GM18873 (cell line): ENCODE measurements at regions not wholly inside any gene's neighbourhood (a gene's known extent, or its start where the extent isn't known, plus 50 kb on each side); places are given as distances from the start of the nearest gene placed in this dataset.
"Not testable (repeated sequence)": the region's sequence is repeated elsewhere in the genome, so short reads cannot be mapped to it uniquely, and the experiment has no call there.

Experiments used
- ATAC-seq: cut with Tn5 transposase; IDR thresholded peaks from one replicate; pipeline ENCODE4 v1.9.1; 2021; ENCODE audit warnings: mild to moderate bottlenecking, moderate library complexity, moderate number of reproducible peaks; ENCODE audit not compliant: unreplicated experiment, low FRiP score

DNA sequence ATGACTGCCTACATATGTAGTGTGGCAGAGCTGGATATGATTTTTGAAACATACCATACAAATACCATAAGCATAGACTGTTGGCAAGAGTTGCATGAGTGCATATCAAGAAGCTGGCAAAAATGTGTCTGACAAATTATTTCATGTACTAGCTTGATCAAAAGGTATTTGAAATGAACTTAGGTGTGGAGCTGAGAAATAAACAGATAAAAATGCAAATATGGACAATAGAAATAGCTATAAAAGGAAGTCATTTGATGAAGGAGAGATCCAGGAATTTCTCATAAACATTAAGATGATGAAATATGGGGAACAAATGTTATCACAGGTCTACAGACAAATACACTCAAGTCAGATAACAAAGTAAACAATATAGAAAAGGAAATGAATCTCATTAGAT lies 609.1 kb downstream of the PTPRC start:
- no peak for ATAC-seq

DNA sequence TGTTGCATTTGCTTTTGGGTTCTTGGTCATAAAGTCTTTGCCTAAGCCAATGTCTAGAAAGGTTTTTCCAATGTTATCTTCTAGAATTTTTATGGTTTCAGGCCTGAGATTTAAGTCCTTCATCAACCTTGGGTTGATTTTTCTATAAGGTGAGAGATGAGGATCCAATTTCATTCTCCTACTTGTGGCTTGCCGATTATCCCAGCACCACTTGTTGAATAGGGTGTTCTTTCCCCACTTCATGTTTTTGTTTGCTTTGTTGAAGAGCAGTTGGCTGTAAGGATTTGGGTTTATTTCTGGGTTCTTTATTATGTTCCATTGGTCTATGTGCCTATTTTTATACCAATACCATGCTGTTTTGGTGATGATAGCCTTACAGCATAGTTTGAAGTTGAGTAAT lies 615.2 kb downstream of the PTPRC start:
- ATAC-seq: not testable (repeated sequence)

DNA sequence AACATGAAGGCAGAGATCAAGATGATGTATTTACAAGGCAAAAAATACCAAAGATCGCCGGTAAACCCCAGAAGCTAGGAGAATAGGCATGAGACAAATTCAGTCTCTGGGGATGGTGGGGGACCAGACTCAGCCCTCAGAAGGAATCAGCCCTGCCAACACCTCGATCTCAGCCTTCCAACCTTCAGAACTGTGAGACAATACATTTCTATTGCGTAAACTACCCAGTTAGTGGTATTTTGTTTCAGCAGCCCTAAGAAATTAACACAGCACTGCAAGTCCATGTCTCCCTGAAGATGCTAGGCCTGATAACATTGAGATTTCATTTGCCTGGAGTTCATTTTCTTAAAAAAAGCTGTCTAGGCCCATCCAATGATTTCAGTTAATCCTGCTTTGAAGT lies 622.5 kb downstream of the PTPRC start:
- ATAC-seq: no peak

DNA sequence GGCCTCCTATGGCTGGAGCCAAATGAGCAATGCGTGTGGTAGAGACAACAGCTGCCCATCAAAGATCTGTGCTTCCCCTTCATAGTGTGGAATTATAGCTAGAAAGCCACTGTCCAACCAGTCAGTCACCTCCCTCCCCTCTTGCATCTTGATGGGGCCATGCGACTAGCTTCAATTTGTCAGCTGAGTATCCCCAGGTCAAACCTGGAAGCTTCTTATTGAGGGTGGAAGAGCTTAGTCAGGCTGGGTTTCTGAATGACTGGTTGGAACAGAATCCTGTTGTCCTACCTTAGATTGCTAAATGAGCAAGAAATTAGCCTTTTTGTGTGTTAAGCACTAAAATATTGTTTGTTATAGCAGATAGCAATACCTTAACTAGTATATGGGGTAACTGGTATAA lies 625.4 kb downstream of the PTPRC start:
- ATAC-seq: no peak

DNA sequence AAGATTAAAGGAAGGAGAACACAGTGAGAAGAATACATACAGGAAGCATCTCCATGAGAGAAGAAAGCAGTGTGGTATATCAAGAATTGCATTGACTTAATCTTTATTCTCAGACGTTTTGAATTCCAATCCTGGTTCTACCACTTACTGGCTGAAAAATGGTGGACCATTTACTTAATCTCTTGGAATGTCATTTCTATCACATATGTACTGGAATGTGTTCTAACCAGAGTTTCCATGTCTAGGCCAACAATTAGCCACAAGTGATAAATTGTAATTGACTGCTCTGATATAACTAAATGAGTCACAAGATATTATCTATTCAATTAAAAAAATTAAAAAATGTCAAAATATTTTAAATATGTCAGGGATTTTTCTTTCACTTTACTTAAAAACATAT lies 626.1 kb downstream of the PTPRC start:
- no peak for ATAC-seq

DNA sequence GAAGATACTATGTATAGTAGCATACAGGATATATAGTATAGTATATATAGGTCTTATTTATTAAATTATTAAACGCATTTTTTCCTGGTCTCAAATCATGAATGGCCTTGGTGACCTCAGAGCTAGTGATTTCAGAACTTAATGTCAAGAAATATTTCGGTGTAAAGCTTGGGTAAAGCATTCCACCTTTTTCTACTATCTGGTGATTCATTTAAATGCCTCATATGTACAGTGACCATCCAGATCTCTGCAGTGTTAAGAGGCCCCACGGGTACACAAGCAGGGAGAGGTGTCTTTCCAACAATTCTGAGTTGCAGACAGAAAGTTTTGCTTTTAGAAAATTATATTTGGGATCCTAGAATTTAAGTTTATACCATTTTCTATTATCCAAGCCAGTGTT lies 626.5 kb downstream of the PTPRC start:
- no peak for ATAC-seq

DNA sequence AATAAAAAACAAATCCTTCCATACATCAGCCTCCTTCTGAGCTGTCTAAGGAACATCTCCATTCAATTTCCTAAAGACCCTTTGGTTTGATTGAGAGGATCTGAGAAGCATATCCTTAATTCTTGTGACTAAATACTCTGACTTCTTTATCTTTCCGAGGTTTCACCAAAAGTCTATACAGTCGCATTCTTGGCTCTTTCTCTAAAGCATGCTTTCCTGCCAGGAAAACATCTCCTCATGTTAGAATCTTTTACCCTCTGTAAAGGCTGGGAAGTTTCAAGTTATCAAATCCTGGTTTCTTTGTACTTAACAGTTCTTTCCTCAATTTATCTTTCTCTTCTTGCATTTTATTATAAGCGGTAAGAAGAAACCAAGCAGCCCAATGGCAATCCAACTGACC lies 630.4 kb downstream of the PTPRC start:
- no peak for ATAC-seq

DNA sequence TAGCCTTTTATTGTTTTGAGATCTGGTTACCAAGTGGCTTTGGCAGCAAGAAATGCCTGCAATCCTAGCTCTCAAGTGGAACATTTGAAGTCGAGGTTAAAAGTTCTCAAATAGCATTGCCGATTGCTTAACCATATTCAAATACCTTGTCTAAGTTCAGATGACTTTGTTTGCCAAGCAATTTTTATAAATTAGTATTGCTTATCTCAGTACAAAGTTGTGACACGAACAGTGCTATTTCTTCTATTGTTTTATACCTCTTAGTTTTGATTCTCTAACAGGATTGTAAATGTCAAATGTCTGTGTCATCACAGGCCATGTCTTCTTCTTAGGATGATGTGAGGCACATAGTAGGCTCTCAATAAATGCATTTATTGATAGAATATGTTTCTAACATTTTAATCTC lies 633.3 kb downstream of the PTPRC start:
- ATAC-seq: no peak

DNA sequence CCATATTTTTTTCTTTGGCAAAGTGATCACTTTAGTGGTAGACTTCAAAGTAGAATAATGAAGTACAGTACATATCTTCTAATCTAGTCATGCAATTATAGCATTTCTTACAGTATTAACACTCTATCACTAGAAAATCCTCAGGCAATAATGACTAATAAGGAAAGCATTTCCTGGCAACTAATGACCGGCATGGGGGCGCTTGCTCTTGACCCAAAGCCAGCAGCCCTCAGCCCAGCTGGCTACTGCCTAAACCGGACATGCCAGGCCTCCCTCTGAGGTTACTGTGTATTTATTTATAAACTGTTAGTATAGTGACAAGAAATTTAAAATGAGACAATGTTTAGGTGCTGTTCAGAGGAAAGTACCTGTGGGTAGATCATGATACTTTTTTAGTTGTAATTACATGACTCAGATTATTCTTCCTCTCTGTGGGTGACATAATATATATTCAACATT lies 633.8 kb downstream of the PTPRC start:
- peak; percentile 87 for ATAC-seq

DNA sequence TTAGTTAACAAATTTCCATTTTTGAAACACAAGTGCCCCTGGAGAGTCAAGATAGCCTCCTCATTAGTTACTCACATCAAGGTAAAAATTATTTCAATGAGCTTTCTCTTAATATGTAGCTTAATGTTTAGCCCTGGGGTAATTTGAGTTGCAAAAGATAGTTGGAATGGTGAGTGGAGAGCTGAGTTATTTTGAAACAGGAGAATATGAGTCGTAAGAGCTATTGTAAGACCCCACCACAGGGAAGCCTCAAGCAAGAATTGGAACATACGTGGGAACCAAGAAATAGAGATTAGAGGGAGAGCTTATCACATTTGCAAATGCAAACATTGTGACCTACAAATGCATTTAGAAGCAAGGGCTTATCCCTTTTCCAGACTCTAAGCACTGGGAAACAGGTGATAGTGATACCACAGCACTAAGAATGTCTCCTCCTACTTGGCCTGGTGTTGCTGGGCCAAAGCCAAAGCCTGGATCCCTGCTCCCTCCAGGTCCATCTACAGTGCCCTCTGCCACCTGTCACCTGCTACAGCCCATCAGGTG lies 635.1 kb downstream of the PTPRC start:
- ATAC-seq: no peak

DNA sequence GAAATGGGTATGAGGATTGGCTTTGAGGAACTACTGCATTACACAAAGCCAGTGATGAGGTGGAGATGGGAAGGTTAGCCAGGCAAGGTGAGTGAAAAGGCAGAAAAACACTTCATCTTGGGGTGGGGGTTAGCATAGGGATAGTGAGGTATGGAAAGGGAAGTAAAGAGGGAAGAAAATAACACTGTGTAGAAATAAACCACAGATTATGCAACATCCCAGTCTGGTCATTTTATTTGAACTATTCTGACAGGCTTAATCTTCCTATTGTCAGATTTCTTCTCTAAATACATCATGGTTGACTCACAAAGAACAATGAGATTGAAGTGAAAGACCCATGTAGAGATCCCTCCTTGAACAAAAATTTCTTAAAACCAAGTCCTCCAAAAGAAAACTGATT lies 640.2 kb downstream of the PTPRC start:
- no peak for ATAC-seq

DNA sequence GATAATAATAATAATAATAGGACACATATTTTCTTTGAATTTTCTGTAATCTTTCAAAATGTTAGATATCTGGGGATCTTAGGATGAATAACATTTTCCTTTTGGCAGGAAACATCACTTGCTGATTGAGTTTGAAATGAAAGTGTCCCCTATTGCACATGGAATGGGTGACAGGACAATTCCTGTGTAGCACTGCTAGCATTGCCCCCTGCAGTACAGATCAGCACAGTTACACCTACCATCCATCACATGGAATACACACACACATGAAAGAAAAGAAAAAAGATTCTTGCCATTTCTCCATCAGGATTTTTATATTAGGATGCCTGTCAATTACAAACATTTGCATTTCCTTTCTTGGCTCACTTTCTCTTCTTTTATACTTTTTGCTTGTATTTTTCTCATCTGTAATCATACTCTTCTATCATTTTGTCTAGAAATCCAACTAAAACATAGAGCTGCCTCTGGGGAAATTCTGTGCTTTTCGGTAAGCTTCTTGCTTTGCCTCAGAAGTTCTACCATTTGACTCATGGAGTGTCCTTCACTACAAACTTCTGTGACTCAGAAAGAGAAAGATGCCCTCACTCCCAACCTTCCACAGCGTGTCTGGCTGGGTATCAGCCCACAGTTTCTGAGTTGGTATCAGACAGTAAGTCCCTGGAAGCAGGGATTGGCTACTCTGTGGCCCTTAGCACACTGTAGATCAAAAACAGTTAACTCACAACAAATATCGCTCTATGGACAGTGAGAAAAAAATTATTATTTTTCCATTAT lies 641.2 kb downstream of the PTPRC start:
- ATAC-seq: peak; percentile 55

DNA sequence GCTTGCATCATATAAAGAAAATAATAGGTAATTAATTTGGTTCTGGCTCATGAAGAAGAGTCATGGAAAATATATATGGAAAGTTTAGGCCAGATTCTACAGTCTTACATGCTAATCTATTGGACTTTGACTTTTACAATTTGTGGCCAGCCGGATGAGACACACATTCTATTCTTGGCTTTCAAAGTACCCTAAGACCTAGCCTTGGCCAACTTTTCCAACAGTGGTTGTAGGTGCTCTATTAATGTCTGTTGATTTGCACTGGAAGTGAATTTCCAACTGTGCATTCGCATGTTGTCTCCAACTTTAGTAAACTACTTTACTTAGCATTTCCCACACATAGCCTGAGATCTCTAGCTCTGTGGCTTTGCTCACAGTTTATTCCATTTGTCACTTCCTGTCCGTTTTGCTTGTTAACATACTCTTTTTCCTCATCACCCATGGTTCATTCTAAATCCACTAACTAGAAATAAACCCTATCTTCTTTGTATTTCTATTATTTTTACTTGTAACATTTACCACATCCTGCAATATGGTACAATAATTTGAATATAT lies 644.0 kb downstream of the PTPRC start:
- ATAC-seq: no peak

DNA sequence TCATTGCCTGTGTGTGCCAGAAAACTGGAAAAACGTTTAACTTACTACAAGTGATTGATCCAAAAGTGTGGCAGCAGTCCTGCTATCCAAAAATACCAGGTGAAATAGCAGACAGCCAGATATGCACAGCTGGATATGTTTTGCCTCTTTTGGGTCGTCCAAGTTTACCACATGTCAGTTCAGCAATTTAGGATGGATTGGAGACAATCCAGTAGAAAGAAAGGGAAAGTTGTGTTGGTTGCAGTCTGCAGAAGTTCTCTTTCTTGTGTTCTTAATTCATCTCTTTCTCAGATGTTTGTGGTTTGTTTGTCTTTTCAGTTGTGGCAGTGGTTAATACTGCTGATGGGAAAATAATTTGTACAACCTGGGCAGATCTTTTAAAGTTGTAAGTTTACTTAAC lies 645.0 kb downstream of the PTPRC start:
- ATAC-seq: no peak

DNA sequence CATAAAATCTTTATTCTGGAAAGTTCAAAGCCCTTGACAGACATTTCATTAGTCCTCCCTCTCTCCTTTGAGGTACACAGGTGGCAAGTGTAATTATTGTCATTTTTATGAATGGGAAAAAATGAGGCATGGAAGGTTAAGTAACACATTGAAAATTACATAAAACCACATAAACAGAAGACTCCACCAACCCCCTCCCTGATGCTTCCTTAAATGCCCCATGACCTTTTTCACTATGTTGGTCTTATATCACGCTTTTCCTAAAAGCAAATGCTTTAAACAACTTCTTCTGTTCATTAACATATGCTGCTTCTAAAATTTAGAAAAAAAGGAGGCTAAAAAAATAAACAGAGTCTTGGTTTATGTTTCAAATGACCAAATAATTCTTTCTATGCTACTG lies 648.4 kb downstream of the PTPRC start:
- no peak for ATAC-seq

DNA sequence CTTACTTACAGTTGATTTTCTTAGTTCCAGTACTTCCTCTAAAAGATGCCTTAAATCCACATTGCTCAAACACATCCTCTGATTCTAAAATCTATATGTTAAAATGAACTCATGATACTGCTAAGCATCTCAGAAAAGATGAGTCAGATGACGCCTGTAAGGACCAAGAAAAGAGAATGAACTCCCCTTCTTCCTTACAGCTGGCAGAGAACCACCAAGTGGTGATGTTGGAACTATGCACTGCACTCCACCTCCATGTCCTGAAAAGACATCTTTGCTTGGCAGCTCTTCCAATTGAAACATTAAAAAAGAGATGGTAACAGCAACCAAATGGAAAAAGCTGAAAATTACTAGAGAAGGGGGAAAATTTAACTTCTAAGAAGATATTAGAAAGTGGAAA lies 648.8 kb downstream of the PTPRC start:
- ATAC-seq: no peak

DNA sequence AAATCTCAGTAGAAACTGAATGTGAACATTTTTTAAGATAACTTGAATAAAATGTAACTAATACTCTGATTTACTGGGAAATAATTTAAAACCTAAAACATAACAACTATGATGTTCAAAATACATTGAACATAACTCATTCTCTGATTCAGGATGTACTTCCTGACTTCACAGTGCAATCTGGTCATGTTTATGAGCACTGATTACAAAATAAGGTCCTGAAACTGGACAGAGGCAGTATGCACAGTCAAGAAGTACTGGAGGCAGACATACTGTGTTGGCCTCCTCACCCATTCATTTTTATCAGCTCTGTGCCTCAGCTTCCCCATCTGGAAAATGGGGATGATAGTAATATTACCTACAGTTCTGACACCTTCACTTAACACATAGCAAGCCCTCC lies 651.3 kb downstream of the PTPRC start:
- ATAC-seq: no peak

DNA sequence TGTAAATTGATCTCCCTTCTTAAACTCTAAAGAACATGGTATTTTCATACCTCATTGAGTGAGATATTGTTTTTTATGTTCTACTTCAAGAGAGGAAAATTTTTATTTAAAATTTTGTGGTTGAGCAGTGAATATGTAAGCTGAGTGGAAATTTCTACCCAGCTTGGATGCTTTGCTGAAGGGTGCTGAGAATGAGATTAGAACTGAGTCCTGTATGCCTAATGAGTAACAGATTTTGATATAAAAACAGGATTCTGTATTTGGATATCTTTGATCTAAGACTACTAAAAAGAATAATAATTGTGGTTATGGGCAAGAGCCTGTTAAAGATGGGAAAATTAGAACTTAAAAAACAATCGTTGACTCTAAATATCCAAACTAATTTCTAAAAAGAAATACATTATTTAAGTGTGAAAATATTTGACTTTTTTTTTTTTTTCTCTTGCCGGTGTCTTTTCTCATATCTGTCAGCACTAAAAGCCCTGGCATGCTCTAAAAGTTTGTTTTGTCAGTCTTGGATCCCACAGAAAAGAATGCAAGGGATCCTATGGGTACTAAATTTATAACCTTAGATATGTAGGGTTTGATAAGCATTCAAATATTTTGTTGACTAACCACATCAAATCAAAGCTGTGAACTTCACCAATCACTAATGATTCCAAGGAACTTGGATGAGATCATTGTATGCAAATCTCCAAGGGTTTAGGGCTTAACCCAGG lies 652.3 kb downstream of the PTPRC start:
- ATAC-seq: no peak

DNA sequence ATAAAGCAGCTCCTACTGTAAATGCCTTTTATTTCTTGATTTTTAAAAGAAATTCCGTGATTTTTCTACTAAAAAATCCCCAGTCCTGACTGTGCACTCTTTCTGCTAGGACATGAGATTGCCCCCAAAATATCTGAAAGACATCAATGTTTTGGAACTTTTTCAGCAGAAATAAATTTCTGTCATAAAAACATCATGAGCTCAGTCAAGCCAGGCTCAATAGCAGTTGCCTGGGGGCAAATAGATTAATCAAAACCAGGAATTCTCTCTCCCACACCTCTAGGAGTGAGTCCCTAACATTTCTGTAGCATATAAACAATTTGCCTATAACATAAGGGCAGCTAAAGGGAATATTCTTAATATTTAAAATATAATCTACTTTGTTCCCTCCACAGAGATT lies 654.1 kb downstream of the PTPRC start:
- no peak for ATAC-seq

DNA sequence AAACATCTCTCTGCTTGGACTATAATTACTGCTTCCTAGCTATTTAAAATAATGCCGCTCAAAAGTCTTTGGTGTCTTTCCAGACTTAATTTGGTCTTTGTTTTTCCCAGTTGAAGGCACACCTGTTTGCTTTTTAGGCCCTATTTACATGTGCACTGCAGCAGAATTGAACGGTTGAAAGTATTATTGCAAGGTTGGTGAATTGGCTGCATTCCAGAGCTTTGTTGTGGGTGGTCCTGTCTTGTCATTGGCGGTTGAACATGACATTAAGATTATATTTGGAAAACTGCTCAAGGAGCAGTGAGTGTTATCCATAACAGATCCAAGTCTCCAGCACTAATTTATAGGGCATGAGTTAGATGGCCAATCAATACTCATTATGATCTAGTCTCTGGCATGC lies 656.3 kb downstream of the PTPRC start:
- no peak for ATAC-seq

DNA sequence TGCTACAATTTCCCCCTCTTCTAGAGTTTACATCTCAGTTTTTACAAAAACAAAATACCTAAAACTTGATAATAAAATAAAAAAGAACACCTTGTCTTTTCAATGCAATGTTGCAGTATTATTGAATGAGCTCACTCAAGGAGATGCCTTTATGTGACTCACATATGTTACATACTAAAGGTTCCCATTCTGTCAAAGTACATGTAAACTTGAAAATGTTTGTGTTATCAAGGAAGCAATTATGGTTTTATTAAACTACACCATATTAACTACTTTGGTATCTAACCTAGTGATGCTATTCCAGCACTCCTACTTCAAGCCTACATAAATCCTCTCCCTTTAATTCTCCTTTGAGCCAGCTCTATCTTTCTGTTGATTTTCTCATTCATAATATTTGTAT lies 658.3 kb downstream of the PTPRC start:
- ATAC-seq: no peak

DNA sequence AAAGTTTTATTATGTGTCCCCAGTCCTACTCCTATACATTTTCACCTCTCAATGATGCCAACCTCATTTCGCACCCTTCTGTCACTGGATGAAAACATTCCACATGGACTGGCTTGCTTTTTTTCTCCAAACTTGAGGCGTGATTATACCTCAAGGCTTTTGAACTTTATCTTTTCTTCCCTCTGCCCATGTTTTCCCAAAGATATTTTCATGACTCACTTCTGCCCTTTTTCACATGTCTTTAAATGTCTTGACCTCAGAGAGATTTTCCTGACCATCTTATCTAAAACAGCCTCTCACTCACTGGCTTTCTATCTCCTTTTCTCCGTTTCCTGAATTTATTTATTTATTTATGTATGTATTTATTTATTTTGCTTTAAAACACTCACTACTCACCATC lies 659.0 kb downstream of the PTPRC start:
- ATAC-seq: no peak
